GM21381 (cell line): ENCODE measurements at regions not wholly inside any gene's neighbourhood (a gene's known extent, or its start where the extent isn't known, plus 50 kb on each side); places are given as distances from the start of the nearest gene placed in this dataset.
A peak's percentile ranks its signal among the peaks of the same experiment; 100 is the strongest.

Experiments used
- ATAC-seq: cut with Tn5 transposase; IDR thresholded peaks from one replicate; pipeline ENCODE4 v1.9.1; 2021; ENCODE audit warnings: mild to moderate bottlenecking, moderate library complexity; ENCODE audit not compliant: unreplicated experiment

DNA sequence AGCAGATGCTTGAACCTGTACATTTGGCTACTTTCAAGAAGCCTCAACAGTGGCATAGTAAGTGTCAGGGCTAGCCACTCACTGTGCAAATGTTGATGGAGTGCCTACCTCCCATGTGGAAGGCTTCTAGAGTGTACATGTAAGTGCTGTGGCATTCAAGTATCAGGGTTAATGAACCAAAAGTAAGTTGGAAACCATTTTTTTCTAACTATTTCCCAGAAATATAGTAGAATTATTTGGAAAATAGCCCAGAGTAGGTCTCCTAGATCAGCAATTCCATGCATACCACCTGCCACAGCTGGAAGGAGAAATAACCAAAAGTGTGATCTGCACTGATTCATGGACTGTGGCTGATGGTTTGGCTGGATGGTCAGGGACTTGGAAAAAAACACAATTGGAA, 53.3 kb downstream of the FOXD1 start:
- ATAC-seq: no peak

- no peak for ATAC-seq
These were observed 54.0 kb downstream of the FOXD1 start for GRCh38 chr5:73394610-73395009.

DNA sequence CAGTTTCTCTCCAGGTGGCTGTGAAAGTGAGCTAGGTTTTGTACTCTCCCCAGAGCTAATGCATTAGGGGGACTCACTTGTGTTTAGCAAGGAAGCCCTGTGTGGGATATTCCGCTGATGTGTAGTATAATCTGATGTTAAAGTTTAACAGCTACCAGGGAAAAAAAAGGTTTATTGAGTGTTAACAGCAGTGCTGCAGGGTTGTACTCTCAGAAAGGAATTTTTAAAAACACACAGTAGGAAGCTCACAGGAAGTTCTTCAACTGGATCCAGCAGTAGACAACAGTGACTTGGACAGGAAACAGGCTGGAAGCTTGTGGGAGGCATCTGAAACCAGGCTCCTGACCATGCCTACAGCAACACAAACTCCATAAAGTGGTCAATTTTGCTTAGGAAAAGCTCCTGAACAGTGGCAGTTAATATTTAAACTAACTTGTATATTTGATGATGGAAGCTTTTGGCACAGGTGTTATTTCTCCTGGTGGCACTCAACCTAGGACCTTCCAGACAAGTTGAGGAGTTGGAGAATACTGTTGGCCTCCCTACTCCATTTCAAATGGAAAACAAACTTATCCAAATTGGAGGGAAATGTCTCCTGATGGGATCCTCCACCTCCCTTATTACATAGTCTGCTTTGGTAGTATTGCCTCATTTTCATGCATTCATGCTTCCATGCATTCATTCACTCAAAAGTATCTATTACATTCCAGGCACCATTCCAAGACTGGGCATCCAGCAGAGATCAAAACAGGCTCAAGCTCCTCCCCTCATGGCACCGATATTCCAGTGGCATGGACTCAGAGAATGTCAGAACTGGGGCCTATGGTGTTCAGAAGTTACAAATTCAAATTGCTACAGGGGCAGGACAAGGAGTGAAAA, 54.7 kb downstream of the FOXD1 start:
- ATAC-seq: no peak

DNA sequence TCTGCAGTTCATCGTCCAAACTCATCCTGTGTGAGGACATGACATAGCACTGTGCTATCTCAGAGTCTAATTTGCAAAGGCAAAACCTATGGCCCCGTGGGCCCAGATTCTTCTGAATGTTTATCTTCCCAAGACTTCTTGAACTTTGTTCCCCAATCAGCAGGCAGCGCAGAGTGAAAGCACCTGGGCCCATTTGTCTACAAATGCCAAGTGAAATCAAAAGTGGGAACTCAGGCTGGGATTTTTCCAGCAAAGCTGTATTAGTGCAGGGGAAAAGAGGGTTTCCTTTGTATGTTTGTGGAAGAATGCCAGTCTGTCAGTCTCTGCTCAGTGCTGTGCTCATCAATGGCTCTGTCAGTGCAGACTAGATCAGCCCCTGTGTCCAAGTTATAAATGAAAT, 55.8 kb downstream of the FOXD1 start:
- no peak for ATAC-seq

DNA sequence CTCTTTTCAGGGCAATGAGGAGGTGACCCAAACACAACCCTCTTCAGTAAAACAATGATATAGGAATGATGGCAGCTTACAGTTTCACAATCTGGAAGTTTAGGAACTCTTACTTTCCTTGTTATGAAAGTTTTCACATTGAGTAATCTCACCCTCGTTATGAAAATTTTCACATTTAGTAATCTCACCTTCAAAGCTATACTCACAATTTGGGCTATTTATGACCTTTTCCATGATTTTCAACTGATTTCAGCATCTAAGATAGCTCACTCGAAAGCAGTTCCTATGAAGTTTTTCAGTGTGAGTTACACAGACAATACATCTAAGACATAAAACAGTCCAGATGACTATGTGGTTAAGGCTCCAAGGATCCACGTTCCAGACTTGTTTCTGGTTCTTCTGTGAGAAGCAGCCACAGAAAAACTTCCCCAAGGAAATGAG, 57.1 kb downstream of the FOXD1 start:
- ATAC-seq: no peak

- ATAC-seq: no peak
These were observed 57.6 kb downstream of the FOXD1 start for GRCh38 chr5:73390972-73391371.

- no peak for ATAC-seq
These were observed 59.8 kb downstream of the FOXD1 start for GRCh38 chr5:73388740-73389139.

GRCh38 chr5:73388306-73388684, 60.3 kb downstream of the FOXD1 start:
- no peak for ATAC-seq

- peak; percentile 92 for ATAC-seq
These were observed 60.8 kb downstream of the FOXD1 start for GRCh38 chr5:73387601-73388305.

GRCh38 chr5:73387149-73387591, 61.4 kb downstream of the FOXD1 start:
- peak; percentile 37 for ATAC-seq

DNA sequence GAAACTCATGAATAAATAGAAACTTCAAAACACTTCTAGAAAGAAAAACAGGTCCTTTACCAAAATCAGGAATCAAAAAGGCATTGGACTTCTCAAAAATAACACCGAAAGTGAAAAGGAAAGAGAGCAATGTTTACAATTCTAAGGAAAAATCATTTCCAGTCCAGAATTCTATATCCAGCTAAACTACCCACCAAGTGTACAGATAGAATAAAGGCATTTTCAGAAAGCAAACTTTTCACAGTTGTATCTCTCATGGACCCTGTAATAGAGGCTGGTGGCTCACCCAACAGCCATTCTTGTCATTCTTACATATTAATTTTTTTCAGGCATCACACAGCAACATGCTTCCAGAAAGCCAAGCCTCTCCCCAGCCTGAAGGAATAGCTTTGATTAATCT, 63.7 kb downstream of the FOXD1 start:
- ATAC-seq: no peak

GRCh38 chr5:73382401-73382740, 66.2 kb downstream of the FOXD1 start:
- no peak for ATAC-seq

GRCh38 chr5:73381590-73382400, 66.8 kb downstream of the FOXD1 start:
- no peak for ATAC-seq

- no peak for ATAC-seq
These were observed 67.6 kb downstream of the FOXD1 start for GRCh38 chr5:73380710-73381589.

GRCh38 chr5:73380041-73380440, 68.5 kb downstream of the FOXD1 start:
- no peak for ATAC-seq

DNA sequence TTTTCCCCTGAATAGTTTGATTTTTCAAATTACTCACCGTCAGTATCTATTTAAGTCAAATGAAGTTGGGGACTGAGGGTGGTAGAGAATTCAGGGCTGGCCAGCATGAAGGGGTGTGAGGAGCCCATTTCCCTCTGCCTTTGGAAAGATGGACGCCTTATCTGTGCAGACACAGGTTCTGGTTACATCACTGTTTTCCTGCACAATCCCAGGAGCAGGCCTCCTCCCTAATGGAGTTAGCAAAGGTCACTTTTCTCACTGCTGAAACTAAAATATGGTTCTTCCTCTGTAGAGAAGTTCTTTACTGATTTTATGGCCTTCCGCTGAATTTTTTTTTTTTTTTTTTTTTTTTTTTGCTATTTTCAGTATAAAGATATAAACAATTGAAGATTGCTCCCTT, 69.1 kb downstream of the FOXD1 start:
- no peak for ATAC-seq

DNA sequence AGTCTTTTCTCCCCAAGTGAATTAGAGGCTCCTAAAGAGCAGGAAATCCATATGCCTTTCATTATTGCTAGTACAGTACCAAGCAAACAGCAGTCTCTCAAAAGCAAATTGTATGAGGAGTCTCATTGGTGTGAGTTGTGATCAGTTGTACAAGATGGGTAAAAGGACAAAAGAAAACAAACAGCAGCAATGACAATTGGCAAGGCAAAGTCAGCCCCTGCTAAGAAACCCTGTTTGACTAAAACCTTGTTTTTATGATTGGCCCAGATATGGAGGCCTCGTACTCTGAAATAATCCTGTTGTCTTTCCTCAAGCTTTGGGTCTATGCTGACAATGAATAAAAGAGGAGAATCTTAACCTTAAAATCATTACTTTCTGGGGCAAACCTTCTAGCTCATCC, 69.8 kb downstream of the FOXD1 start:
- ATAC-seq: no peak

GRCh38 chr5:73378070-73378469, 70.5 kb downstream of the FOXD1 start:
- ATAC-seq: no peak

- ATAC-seq: no peak
These were observed 71.9 kb downstream of the FOXD1 start for GRCh38 chr5:73376618-73377170.

GRCh38 chr5:73375949-73376348, 72.6 kb downstream of the FOXD1 start:
- ATAC-seq: no peak
